GM12878 (cell line): ENCODE measurements at regions not wholly inside any gene's neighbourhood (a gene's known extent, or its start where the extent isn't known, plus 50 kb on each side); places are given as distances from the start of the nearest gene placed in this dataset.

Experiments
- EP300 ChIP-seq, 2 experiments: fragments of 150-350 bp in 1 of 2; IDR thresholded peaks; 2 replicates each; pipeline ENCODE4 v1.6.1; 2011 to 2012; ENCODE audit warnings: low read depth in 2 of 2, low read length in 2 of 2, borderline replicate concordance in 1 of 2, improper control_type of control experiment in 1 of 2, inconsistent platforms in 1 of 2; ENCODE audit not compliant: control insufficient read depth in 1 of 2
- ETV6 ChIP-seq, 2 experiments: fragments of 450-650 bp in 1 of 2; IDR thresholded peaks in 1 of 2; conservative IDR thresholded peaks in 1 of 2; 2 replicates each; pipeline ENCODE4 v1.6.1; 2014; ENCODE audit warnings: antibody characterized with exemption in 1 of 2, borderline replicate concordance in 1 of 2, low read depth in 1 of 2, mild to moderate bottlenecking in 1 of 2, moderate library complexity in 1 of 2
- HCFC1 ChIP-seq: fragments of 150-350 bp; IDR thresholded peaks from 2 replicates; pipeline ENCODE4 v1.6.1; 2014; ENCODE audit warnings: low read length
- TAF1 ChIP-seq: IDR thresholded peaks from 2 replicates; pipeline ENCODE4 v1.6.1; 2011; ENCODE audit warnings: mild to moderate bottlenecking, low read depth, low read length, borderline replicate concordance
- TF ChIP-seq, protein P1 (sequence below), 3 experiments: IDR thresholded peaks in 2 of 3; conservative IDR thresholded peaks in 1 of 3; 2 replicates each; pipeline ENCODE4 v1.5.1; 2011; ENCODE audit warnings: low read depth in 3 of 3, low read length in 3 of 3, mild to moderate bottlenecking in 3 of 3, control low read depth in 2 of 3, moderate library complexity in 2 of 3, inconsistent platforms in 1 of 3, mixed read lengths in 1 of 3; ENCODE audit not compliant: control insufficient read depth in 2 of 3, insufficient read depth in 1 of 3; ENCODE audit errors: extremely low read depth in 1 of 3

GRCh38 chr9:134551644-134552348, 89.8 kb upstream of the COL5A1 start:
- TF ChIP-seq, protein P1, sequence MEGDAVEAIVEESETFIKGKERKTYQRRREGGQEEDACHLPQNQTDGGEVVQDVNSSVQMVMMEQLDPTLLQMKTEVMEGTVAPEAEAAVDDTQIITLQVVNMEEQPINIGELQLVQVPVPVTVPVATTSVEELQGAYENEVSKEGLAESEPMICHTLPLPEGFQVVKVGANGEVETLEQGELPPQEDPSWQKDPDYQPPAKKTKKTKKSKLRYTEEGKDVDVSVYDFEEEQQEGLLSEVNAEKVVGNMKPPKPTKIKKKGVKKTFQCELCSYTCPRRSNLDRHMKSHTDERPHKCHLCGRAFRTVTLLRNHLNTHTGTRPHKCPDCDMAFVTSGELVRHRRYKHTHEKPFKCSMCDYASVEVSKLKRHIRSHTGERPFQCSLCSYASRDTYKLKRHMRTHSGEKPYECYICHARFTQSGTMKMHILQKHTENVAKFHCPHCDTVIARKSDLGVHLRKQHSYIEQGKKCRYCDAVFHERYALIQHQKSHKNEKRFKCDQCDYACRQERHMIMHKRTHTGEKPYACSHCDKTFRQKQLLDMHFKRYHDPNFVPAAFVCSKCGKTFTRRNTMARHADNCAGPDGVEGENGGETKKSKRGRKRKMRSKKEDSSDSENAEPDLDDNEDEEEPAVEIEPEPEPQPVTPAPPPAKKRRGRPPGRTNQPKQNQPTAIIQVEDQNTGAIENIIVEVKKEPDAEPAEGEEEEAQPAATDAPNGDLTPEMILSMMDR (IDR thresholded peaks at IDR 0.05 in 2 of 3, conservative IDR thresholded peaks at IDR 0.05 in 1 of 3; ENCODE audit: control insufficient read depth in 2 of 3, extremely low read depth in 1 of 3, insufficient read depth in 1 of 3, low read depth in 3 of 3, low read length in 3 of 3), result no peak
- TF ChIP-seq ETV6 (conservative IDR thresholded peaks at IDR 0.05 in 1 of 2, IDR thresholded peaks at IDR 0.05 in 1 of 2; ENCODE audit: borderline replicate concordance in 1 of 2, low read depth in 1 of 2) (no peak), EP300 (IDR thresholded peaks at IDR 0.05; ENCODE audit: borderline replicate concordance in 1 of 2, control insufficient read depth in 1 of 2, low read depth in 2 of 2, low read length in 2 of 2) (no peak), TAF1 (no peak), HCFC1 (no peak)
